ENCODE measurements at regions not wholly inside any gene's neighbourhood (a gene's known extent, or its start where the extent isn't known, plus 50 kb on each side); places are given as distances from the start of the nearest gene placed in this dataset.

- ChIA-PET POLR2A (no interaction called here), CTCF (no interaction called here)
- TF ChIP-seq SUZ12 (IDR thresholded peaks at IDR 0.05) = no peak
- no peak for TF ChIP-seq ZNF384 (IDR thresholded peaks at IDR 0.05)
- no peak for TF ChIP-seq PKNOX1 (IDR thresholded peaks at IDR 0.05)
- no peak for TF ChIP-seq ARNT (IDR thresholded peaks at IDR 0.05)
- TF ChIP-seq L3MBTL2 (conservative IDR thresholded peaks at IDR 0.05) = no peak
- no peak for TF ChIP-seq ELF4 (IDR thresholded peaks at IDR 0.05)
- no peak for TF ChIP-seq SP1 (IDR thresholded peaks at IDR 0.05)
- TF ChIP-seq CTBP1 (IDR thresholded peaks at IDR 0.05; ENCODE audit: borderline replicate concordance) = no peak
- TF ChIP-seq NFRKB (IDR thresholded peaks at IDR 0.05) = no peak
- no peak for TF ChIP-seq FOXM1 (IDR thresholded peaks at IDR 0.05; ENCODE audit: borderline replicate concordance)
- no peak for TF ChIP-seq TARDBP (IDR thresholded peaks at IDR 0.05)
- TF ChIP-seq HDGF (IDR thresholded peaks at IDR 0.05; ENCODE audit: borderline replicate concordance) = no peak
- TF ChIP-seq FOXK2 (IDR thresholded peaks at IDR 0.05) = no peak
- no peak for TF ChIP-seq FOXA1 (IDR thresholded peaks at IDR 0.05)
- no peak for TF ChIP-seq LEF1 (IDR thresholded peaks at IDR 0.05; ENCODE audit: borderline replicate concordance)
- TF ChIP-seq BHLHE40 (IDR thresholded peaks at IDR 0.05; ENCODE audit: borderline replicate concordance) = no peak
- no peak for DNase-seq (ENCODE audit: extremely low spot score)
Observed at GRCh38 chr10:85528318-85528652, 838.3 kb downstream of the GRID1 start.

- POLR2A ChIA-PET = no interaction called here
- CTCF ChIA-PET = no interaction called here
- TF ChIP-seq ZNF384 (IDR thresholded peaks at IDR 0.05) = no peak
- TF ChIP-seq SUZ12 (IDR thresholded peaks at IDR 0.05) = no peak
- no peak for TF ChIP-seq NFRKB (IDR thresholded peaks at IDR 0.05)
- TF ChIP-seq FOXK2 (IDR thresholded peaks at IDR 0.05) = no peak
- no peak for TF ChIP-seq PKNOX1 (IDR thresholded peaks at IDR 0.05)
- TF ChIP-seq LEF1 (IDR thresholded peaks at IDR 0.05; ENCODE audit: borderline replicate concordance) = no peak
- no peak for TF ChIP-seq FOXM1 (IDR thresholded peaks at IDR 0.05; ENCODE audit: borderline replicate concordance)
- no peak for DNase-seq (ENCODE audit: extremely low spot score)
Observed at GRCh38 chr10:85531706-85532105, 834.9 kb downstream of the GRID1 start.

GRCh38 chr10:85532773-85533172 lies 833.8 kb downstream of the GRID1 start:
- ChIA-PET POLR2A (no interaction called here), CTCF (no interaction called here)

GRCh38 chr10:85535926-85536325 lies 830.7 kb downstream of the GRID1 start:
- DNase-seq (ENCODE audit: extremely low spot score) = no peak
- TF ChIP-seq L3MBTL2 (conservative IDR thresholded peaks at IDR 0.05) (no peak), TARDBP (IDR thresholded peaks at IDR 0.05) (no peak), SUZ12 (IDR thresholded peaks at IDR 0.05) (no peak), SP1 (IDR thresholded peaks at IDR 0.05) (no peak), HDGF (IDR thresholded peaks at IDR 0.05; ENCODE audit: borderline replicate concordance) (no peak), PKNOX1 (IDR thresholded peaks at IDR 0.05) (no peak), CTBP1 (IDR thresholded peaks at IDR 0.05; ENCODE audit: borderline replicate concordance) (no peak), FOXM1 (IDR thresholded peaks at IDR 0.05; ENCODE audit: borderline replicate concordance) (no peak), FOXA1 (IDR thresholded peaks at IDR 0.05) (no peak), ZNF384 (IDR thresholded peaks at IDR 0.05) (no peak), BHLHE40 (IDR thresholded peaks at IDR 0.05; ENCODE audit: borderline replicate concordance) (no peak), FOXK2 (IDR thresholded peaks at IDR 0.05) (no peak), LEF1 (IDR thresholded peaks at IDR 0.05; ENCODE audit: borderline replicate concordance) (no peak), ARNT (IDR thresholded peaks at IDR 0.05) (no peak), NFRKB (IDR thresholded peaks at IDR 0.05) (no peak), ELF4 (IDR thresholded peaks at IDR 0.05) (no peak)
- ChIA-PET CTCF (no interaction called here), POLR2A (no interaction called here)

More at GRCh38 chr10:85532773-85533172, 833.8 kb downstream of the GRID1 start:
- DNase-seq (ENCODE audit: extremely low spot score) = no peak
- no peak for TF ChIP-seq BHLHE40 (IDR thresholded peaks at IDR 0.05; ENCODE audit: borderline replicate concordance)

- POLR2A ChIA-PET = no interaction called here
- CTCF ChIA-PET = no interaction called here
- no peak for TF ChIP-seq ELF4 (IDR thresholded peaks at IDR 0.05)
- no peak for TF ChIP-seq TARDBP (IDR thresholded peaks at IDR 0.05)
- TF ChIP-seq ZNF384 (IDR thresholded peaks at IDR 0.05) = no peak
- TF ChIP-seq FOXA1 (IDR thresholded peaks at IDR 0.05) = no peak
- no peak for TF ChIP-seq HDGF (IDR thresholded peaks at IDR 0.05; ENCODE audit: borderline replicate concordance)
- no peak for TF ChIP-seq ARNT (IDR thresholded peaks at IDR 0.05)
- TF ChIP-seq SP1 (IDR thresholded peaks at IDR 0.05) = no peak
- no peak for TF ChIP-seq NFRKB (IDR thresholded peaks at IDR 0.05)
- TF ChIP-seq LEF1 (IDR thresholded peaks at IDR 0.05; ENCODE audit: borderline replicate concordance) = no peak
- TF ChIP-seq FOXM1 (IDR thresholded peaks at IDR 0.05; ENCODE audit: borderline replicate concordance) = no peak
- no peak for TF ChIP-seq BHLHE40 (IDR thresholded peaks at IDR 0.05; ENCODE audit: borderline replicate concordance)
- no peak for TF ChIP-seq SUZ12 (IDR thresholded peaks at IDR 0.05)
- no peak for TF ChIP-seq FOXK2 (IDR thresholded peaks at IDR 0.05)
- TF ChIP-seq PKNOX1 (IDR thresholded peaks at IDR 0.05) = no peak
- no peak for TF ChIP-seq CTBP1 (IDR thresholded peaks at IDR 0.05; ENCODE audit: borderline replicate concordance)
- TF ChIP-seq L3MBTL2 (conservative IDR thresholded peaks at IDR 0.05) = no peak
Observed at GRCh38 chr10:85537561-85537960, 829.0 kb downstream of the GRID1 start.

GRCh38 chr10:85538601-85539000 lies 828.0 kb downstream of the GRID1 start:
- DNase-seq (ENCODE audit: extremely low spot score) = no peak
- POLR2A ChIA-PET = no interaction called here
- TF ChIP-seq NFRKB (IDR thresholded peaks at IDR 0.05) = no peak
- TF ChIP-seq SP1 (IDR thresholded peaks at IDR 0.05) = no peak
- TF ChIP-seq TARDBP (IDR thresholded peaks at IDR 0.05) = no peak
- TF ChIP-seq PKNOX1 (IDR thresholded peaks at IDR 0.05) = no peak
- no peak for TF ChIP-seq SUZ12 (IDR thresholded peaks at IDR 0.05)
- no peak for TF ChIP-seq FOXK2 (IDR thresholded peaks at IDR 0.05)
- TF ChIP-seq ELF4 (IDR thresholded peaks at IDR 0.05) = no peak
- no peak for TF ChIP-seq HDGF (IDR thresholded peaks at IDR 0.05; ENCODE audit: borderline replicate concordance)
- TF ChIP-seq ZNF384 (IDR thresholded peaks at IDR 0.05) = no peak
- TF ChIP-seq BHLHE40 (IDR thresholded peaks at IDR 0.05; ENCODE audit: borderline replicate concordance) = no peak
- CTCF ChIA-PET = no interaction called here

More at GRCh38 chr10:85537561-85537960, 829.0 kb downstream of the GRID1 start:
- DNase-seq (ENCODE audit: extremely low spot score) = no peak

All from HEK293T (cell line).